NCI-H69 (cell line): ENCODE measurements at regions not wholly inside any gene's neighbourhood (a gene's known extent, or its start where the extent isn't known, plus 50 kb on each side); places are given as distances from the start of the nearest gene placed in this dataset.
"Not testable (repeated sequence)": the region's sequence is repeated elsewhere in the genome, so short reads cannot be mapped to it uniquely, and the experiment has no call there.

Experiments
- DNase-seq: peaks from one replicate; lab custom pipeline; 2025; lab: John Stamatoyannopoulos, UW

DNA sequence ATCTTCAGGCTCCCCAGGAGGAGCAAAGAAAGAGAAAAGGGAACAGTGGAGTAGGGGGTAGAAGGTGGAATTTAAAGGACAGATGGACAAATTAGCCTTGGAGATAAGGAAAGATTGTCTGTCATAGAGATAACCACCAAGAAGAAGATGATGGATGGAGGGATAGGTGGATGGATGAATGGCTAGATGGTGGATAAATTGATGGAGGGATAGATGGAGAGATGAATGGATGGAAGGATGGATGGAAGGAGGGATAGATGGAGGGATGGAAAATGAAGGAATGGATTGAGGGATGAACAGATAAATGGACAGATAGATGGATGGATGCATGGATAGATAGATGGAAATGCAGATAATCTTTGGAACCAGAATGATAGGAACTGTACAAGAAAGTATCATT, 102.8 kb downstream of the TNFAIP3 start:
- DNase-seq: no peak

DNA sequence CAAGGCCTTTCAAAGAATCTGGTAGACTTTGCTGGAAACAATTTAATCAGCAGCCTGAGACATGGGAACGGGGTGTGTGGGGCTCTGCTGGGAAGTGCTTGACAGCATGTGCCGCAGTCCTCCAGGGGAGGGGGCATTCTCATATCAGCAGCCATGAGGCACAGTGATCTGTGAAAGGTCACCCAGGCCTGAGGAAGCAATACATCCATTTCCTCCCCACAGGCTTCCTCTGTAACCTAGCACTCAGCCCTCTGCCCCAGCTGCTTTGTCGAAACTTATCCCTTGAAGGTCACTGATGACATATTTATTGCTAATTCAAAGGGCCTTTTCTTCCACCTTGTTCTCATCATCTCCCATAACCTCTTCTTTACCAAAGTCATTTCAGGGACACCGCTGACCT, 103.3 kb downstream of the TNFAIP3 start:
- no peak for DNase-seq

DNA sequence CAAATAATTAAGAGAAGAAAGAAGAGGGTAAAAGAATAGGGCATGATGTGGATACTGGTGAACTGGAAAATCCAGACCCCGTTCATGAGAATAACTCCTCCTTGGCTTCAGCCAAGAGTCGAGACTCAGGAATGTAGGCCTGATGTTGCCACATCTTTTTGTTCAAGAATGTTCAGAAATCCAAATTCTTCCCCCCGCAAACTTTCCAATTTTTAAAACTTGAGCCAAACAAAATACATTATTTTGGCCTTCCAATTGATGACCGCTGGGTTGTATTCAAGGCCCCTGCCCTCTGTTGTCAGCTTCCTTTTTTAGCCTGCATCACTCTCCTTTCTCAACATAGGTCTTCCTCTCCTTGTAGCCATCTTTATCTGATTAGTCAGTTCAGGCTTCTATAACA, 106.1 kb downstream of the TNFAIP3 start:
- no peak for DNase-seq

DNA sequence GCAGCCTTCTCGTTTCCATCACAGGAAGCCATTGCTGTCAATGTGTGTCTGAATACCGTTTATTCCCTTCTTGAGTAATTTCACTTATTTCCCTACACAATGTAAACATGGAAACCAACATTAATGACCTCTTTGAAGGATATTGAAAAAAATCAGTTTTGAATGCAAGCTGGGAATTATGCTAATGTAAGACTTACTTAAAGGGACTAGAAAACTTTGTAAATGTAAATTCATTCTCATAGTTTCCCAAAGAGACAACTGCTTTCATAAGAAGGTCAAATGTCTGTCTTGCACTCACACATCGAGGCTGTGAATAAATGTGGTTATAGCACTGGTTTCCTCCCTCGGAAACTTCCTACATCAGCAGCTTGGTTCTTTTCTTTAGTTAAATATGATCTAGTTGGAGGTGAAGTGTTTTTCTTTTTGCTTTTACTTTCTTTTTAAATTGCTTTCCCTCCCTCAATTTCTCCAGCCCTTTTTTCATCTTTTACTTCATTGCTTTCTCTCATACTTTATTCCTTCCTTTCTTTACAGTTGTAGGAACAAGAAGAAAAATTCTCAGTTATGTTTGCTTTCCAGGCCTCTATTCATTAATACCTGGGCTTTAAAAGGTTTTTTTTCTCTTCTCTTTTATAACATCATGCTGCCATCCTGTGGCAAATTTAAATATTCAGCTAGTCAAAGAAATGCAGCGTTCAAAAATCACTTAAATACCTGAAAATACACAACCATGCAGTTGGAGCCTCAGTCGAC, 108.3 kb downstream of the TNFAIP3 start:
- no peak for DNase-seq

DNA sequence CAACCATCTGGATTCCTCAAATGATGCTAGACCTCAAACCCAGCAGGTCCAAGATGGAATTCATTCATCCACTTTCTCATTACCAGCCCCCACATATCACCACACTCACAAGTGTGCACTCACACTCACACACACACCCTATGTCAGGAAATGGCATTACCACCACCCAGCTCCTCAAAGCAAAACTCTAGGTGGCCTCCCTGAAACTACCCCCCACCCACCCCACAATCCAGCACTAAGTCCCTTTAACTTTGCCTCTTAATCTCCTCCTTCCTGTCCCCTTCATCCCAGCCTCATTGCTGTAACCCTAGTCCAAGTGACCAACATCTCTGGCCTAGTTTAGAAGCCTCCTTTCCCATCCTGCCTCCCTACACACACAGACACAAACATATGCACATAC, 109.4 kb downstream of the TNFAIP3 start:
- DNase-seq: no peak

DNA sequence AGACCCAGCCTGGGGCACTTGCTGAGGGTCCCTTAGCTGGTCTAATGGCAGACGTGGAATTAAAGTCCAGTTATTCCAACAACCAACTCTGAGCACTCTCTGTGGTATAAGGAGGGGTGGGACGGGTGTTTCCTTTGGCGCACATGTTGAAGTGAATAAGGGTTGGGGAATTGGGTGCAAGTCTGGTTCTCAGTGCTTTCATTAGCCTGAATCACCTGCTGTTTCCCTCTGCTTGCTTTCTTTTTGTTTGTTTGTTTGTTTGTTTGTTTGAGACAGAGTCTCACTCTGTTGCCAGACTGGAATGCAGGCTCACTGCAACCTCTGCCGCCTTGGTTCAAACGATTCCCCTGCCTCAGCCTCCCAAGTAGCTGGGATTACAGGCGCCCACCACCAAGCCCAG, 110.1 kb downstream of the TNFAIP3 start:
- DNase-seq: no peak

DNA sequence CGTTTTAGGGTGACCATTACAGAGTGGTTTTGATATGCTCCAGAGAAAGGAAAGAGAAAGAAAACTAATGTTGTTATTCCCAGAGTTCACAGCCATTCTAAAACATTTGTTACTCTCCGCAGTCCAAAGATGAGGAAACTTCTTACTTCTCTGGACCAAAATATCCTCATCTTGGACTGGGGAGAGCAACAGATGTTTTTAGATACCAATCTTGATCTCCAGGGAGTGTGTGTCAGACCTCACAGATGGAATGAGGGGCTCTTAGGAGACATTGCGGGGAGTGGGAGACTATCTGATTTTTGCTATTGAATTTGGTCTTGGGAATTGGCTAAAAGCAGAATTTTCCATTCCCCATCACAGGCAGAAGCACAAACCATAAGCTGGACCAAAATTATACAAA, 110.8 kb downstream of the TNFAIP3 start:
- DNase-seq: no peak

DNA sequence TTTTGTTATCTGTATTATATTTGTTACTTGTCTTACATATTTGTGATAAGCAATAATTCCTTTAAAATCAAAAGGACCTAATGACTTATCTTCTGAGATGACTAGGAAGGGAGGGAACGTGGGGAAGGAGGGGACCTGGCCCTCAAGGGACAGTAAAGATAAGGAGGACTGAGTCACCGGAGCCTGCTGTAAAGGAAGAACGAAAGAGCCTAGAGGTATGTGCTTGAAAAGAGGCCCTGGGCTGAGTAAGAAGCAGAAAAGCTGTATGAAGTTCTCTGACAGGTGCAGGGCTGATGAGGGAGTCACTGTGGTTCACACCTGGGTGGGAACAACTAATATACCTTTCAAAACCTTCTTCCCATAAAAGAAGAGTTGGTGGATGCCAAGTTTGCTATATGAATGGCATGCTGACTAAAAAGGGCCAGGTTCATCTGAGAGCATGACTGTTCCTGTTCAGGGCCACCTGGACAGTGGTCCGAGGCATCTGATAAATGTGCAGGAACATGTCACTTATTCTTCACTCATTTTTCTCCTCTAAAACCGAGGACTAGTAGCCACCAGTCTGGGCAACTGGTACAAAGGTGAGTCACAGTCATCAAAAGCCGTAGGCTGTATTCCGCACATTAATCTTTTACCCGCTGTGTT, 111.3 kb downstream of the TNFAIP3 start:
- DNase-seq: no peak

DNA sequence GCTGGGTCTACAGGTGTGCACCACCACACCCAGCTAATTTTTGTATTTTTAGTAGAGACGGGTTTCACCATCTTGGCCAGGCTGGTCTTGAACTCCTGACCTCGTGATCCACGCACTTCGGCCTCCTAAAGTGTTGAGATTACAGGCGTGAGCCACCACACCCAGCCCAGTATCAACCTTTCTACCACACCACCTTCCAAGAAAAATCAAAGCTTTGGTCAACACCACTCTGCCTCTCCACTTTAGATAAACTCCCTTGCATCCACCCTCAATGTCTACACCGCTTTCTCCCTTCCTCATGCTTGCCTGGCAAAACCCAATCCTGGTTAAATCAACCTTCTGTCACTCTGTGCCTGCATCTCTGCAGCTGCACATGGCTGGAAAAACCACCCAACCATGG, 112.2 kb downstream of the TNFAIP3 start:
- DNase-seq: not testable (repeated sequence)

DNA sequence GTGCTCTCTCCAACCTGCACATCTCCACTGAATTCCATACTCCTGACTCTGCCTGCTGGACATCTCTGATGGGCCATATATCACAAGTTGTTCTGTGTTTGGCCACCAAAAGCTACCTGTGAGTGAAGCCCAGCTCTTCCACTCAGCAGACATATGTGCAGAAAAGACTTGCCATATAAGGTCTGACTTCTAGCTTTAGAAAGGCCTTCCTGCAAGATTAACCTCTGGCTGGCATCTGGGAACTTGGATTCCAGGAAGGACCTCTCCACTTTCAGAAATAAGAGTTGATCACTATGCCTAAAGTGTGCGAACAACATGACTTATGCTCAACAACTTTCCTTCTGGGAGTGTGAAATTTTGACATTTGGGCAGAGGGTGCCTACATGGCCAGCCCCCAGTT, 113.7 kb downstream of the TNFAIP3 start:
- no peak for DNase-seq

DNA sequence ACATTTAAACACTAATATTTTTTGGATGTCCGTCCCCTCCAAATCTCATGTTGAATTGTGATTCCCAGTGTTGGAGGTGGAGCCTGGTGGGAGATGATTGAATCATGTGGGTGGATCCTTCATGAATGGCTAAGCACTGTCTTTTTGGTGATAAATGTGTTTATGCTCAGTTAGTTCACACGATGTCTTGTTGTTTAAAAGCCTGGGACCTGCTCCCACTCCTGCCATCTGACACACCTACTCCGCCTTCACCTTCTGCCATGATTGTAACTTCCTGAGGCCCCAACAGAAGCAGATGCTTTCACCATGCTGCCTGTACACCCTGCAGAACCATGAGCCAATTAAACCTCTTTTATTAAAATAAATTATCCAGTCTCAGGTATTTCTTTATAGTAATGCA, 114.7 kb downstream of the TNFAIP3 start:
- DNase-seq: no peak

DNA sequence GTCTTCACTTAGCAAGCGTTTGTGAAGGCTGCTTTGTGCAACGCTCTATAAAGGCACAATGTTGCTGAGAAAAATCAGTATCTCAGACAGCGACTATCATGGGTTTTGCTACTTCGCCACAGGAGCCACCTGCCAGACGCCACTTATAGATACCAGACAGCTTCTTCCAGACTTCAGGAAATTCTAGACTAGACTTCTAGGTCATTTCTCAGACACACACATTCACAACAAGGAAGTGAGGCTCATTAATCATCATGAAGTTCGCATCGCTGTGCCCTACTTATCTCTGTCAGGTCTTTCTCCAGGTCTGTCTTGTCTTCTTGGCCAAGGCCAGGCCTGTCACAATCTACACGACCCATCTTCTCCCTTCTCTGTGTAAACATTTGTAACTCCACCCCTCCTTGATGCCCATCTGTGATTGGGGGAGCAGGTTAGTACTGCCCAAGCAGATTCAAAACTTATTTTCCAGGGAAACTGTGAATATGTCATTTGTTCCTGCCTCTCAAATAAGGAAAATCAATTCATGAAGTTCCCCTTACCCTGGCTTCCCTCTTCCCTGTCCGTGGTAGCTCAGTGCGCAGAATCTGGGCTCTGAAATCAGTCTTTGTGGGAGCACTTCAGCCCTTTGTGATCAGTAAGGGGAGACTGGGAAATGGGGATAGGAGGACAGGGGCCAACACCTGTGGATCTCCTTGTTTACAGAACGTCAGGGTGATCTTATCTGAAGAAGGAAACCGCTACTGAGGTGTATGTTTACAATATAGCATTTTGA, 115.5 kb downstream of the TNFAIP3 start:
- no peak for DNase-seq

DNA sequence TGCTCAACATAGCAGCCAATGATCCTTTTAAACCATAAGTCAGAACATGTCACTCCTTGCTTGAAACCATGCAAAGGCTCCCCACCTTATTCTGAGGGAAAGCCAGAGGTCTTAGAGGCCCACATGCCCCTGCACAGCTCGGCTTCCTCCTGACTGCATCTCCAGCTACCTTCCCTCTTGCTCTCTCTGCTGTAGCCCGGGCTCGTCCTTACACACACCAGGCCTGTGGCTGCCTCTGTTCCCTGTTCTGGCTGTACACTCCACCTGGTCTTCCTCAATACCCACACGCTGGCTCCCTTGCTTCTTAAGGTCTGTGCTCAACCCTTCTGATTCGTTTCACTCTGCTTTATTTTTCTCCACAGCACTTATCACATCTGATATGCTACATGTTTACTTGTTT, 116.2 kb downstream of the TNFAIP3 start:
- DNase-seq: no peak

DNA sequence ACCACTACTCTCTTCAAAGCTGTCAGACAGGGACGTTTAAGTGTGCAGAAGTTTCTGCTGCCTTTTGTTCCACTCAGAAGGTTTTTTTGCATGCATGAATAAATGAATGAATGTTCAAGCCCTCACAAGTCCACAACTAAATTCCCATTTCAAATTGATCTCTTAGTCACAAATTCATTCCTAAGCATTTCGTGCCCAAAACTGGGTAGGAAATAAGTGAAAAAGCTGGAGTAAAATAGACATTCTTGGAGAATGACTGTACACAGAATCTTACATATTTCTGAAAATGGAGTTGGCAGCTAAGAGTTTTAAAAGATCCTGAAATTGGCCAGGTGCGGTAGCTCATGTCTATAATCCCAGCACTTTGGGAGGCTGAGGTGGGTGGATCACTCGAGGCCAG, 117.6 kb downstream of the PERP start:
- DNase-seq: no peak

DNA sequence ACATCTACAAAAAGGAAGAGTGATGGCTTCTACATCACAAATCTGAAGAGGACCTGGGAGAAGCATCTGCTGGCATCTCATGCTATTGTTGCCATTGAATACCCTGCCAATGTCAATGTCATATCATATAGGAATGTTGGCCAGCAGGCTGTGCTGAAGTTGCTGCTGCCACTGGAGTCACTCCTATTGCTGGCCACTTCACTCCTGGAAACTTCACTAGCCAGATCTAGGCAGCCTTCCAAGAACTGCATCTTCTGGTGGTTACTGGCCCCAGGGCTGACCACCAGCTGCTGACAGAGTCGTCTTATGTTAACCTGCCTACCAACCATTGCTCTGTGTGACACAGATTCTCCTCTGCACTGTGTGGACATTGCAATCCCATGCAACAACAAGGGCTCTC, 111.8 kb downstream of the PERP start:
- no peak for DNase-seq

DNA sequence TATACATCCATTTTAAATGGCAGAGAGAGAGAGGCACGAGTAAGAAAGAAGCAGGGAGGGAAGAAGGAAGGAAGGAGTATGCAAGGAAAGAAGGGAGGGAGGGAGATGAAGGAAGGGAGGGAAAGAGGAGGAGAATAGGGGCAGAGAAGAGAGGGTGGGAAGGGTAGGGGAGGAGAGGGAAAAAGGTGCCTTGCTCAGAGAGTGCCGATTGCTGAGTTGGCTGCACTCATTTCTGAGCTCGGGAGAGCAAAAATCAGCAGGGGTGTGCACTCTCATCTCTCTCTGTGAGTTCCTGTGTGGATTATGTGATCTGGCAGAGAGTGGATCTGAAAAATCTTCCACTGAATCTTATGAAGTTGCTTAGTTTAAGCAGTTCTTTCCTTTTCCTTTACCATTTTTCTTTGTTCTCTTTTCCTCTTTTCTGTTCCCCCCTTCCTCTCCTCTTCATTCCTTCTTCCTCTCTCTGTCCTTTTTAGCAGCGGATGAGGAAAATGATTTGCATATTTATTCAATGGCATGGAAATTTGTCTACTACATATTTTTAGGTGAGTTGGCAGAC, 108.7 kb downstream of the PERP start:
- DNase-seq: no peak

DNA sequence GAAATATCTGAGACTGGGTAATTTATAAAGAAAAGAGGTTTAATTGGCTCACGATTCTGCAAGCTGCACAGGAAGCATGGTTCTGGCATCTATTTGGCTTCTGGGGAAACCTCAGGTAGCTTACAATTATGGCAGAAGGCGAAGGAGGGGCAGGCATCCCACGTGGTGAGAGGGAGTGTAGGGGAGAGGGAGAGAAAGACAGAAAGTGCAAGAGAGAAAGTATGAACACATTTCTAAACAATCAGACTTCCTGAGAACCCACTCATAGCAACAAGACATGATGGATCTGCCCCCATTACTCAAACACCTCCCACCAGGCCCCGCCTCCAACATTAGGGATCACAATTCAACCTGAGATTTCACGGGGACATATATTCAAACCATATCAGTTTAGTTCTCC, 107.4 kb downstream of the PERP start:
- no peak for DNase-seq

DNA sequence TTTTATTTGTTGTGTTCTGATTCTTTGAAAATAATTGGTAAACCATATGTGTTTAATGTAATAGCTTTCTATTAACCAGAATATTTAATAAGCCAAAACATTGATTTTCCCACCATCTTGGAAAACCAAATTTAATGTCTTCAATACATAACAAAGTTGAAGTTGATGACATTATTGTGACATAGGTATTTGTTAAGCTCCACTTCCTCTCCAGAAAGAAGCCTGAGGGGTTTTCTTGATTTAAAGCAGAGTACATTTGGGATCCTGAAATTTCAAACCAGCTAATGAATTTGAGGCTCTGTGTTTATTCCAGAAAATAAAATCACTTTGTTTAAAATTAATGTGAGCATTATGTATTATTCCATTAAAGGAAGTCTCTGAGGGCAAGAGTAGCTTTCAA, 106.3 kb downstream of the PERP start:
- DNase-seq: no peak

DNA sequence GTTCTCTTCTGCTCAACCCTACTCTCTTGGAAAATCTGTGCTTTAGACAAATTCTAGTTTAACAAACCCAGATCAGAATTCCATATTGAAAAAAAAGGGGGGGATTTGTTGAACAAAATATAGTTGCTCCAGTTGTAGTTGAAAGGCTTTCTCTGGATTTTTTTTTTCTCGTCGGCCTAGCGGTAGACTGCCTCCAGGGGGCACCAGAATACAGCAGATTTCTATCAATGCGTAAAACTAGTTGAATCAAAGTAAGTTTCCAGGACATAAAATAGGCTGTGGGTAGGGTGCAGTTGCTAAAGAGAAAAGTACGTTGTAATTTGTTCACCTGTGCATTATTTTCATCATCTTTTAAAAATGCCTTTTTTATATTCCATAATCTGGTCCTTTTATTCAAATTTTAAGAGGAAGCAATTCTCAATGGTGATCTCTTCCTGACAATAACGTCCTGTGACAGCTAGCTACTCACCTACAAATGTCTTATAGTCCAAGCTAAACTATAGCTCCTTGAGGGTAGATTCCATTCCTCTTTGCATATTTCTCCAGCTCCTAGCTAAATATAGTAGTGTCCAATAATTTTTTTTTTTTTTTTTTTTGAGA, 105.4 kb downstream of the PERP start:
- peak; percentile 77 for DNase-seq

DNA sequence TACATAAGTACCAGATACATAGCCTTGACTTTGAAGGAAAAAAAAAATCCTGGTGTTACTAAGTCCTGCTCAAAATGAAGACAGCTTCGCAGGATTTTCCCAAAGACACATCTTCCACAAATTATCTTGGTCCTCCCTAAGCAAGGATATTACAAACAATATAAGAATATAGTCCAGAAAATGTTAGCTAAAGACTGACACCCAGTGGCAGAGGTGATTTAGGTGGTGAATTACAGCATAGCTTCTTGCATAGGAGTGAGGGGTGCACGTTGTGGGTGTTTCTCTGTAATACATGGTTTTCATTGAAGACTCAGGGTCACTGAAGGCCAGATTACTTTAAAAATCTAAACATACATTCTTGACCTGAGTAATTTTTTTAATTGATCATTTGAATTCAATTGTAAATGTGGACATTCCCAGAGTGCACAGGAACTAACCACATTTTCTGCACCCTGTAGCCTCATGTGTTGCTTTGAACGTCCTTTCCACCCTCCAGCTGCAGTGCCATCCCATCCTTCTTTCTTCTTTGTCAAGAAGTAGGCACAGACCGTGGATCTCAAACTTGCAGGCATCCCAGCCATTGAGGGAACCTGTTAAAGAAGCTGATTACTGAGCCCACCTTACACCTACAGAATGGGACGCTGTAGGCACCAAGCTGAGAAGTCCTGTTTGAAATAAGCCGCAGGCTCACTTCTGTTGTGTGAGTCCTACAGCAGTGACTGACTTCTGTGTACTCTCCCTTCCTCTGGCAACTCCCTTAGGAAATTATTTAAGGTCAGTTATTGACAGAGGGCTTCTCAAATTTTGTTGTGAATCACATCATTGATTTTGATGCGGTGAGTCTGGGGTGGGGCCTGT, 102.6 kb downstream of the PERP start:
- DNase-seq: peak; percentile 89

DNA sequence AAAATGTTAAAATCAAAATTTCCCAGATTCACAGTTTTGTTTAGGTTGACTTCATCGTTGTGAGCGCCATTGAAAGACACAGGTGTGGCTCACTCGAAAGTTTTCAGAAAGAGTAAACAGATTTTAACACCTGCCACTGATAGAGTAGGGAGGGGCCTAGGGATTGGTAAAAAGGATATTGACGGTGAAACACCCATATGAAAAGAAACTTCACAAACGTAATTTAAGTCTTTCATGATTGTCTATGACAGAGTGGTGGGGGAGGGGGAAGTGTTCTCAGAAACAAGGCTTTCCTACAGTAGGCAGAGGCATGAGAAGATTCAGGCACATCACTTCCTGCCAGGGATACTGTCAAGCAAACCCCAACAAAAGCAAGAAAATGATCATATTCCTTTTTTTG, 101.4 kb downstream of the PERP start:
- DNase-seq: peak; percentile 80
